ENCODE measurements at regions not wholly inside any gene's neighbourhood (a gene's known extent, or its start where the extent isn't known, plus 50 kb on each side); places are given as distances from the start of the nearest gene placed in this dataset.

- no peak for DNase-seq (ENCODE audit: low spot score)
- no peak overlapping the region for H3K9ac ChIP-seq (ENCODE audit: low read depth in 1 of 2, low read length in 2 of 2)
- H3K36me3 ChIP-seq (ENCODE audit: control insufficient read depth in 4 of 4, insufficient read depth in 3 of 4, low read depth in 1 of 4, low read length in 3 of 4): no peaks in the 10 kb centered on the region
- no peaks in the 10 kb centered on the region for H3K9me3 ChIP-seq (ENCODE audit: control insufficient read depth in 4 of 4, low read length in 3 of 4)
- TF ChIP-seq FOXA2 (IDR thresholded peaks at IDR 0.05) (no peak), EGR1 (IDR thresholded peaks at IDR 0.05; ENCODE audit: low read depth in 2 of 2) (no peak), JUND (IDR thresholded peaks at IDR 0.05) (no peak), ATF3 (IDR thresholded peaks at IDR 0.05) (no peak), HNF4G (IDR thresholded peaks at IDR 0.05) (no peak), RXRA (IDR thresholded peaks at IDR 0.05) (no peak)
- H3K4me1 ChIP-seq (ENCODE audit: control insufficient read depth in 4 of 4, insufficient read depth in 4 of 4, low read length in 3 of 4): no peaks in the 10 kb centered on the region
- H3K4me3 ChIP-seq (ENCODE audit: low read depth in 1 of 3, low read length in 3 of 3): no peak overlapping the region
- H3K27me3 ChIP-seq (ENCODE audit: control insufficient read depth in 4 of 4, insufficient read depth in 4 of 4, low read length in 3 of 4): peaks cover 0 to 8% (median 2%) of the 10 kb centered on the region in 4 donors
- H3K27ac ChIP-seq (ENCODE audit: low read depth in 1 of 2, low read length in 2 of 2): no peak overlapping the region
- WGBS: 82% methylated on average over 10 of the region's 10 CpGs
Measured at GRCh38 chr1:5480906-5481305, 511.3 kb downstream of the NPHP4 start.

GRCh38 chr1:5479876-5480646 lies 512.2 kb downstream of the NPHP4 start:
- Histone ChIP-seq H3K9me3 (ENCODE audit: control insufficient read depth in 4 of 4, low read length in 3 of 4) (no peaks in the 10 kb centered on the region), H3K4me3 (ENCODE audit: low read depth in 1 of 3, low read length in 3 of 3) (no peak overlapping the region), H3K27me3 (ENCODE audit: control insufficient read depth in 4 of 4, insufficient read depth in 4 of 4, low read length in 3 of 4) (peaks cover 0 to 3% (median 1%) of the 10 kb centered on the region in 4 donors), H3K27ac (ENCODE audit: low read depth in 1 of 2, low read length in 2 of 2) (no peak overlapping the region), H3K9ac (ENCODE audit: low read depth in 1 of 2, low read length in 2 of 2) (no peak overlapping the region), H3K36me3 (ENCODE audit: control insufficient read depth in 4 of 4, insufficient read depth in 3 of 4, low read depth in 1 of 4, low read length in 3 of 4) (no peaks in the 10 kb centered on the region), H3K4me1 (ENCODE audit: control insufficient read depth in 4 of 4, insufficient read depth in 4 of 4, low read length in 3 of 4) (no peaks in the 10 kb centered on the region)
- no peak for DNase-seq (ENCODE audit: low spot score)
- no peak for TF ChIP-seq HNF4A (conservative IDR thresholded peaks at IDR 0.05)
- TF ChIP-seq HNF4G (IDR thresholded peaks at IDR 0.05): no peak
- TF ChIP-seq FOXA1 (IDR thresholded peaks at IDR 0.05): no peak
- TF ChIP-seq TAF1 (conservative IDR thresholded peaks at IDR 0.05): no peak
- no peak for TF ChIP-seq ZBTB33 (IDR thresholded peaks at IDR 0.05)
- no peak for TF ChIP-seq CTCF (IDR thresholded peaks at IDR 0.05; ENCODE audit: low read depth, low read length, missing input control)
- TF ChIP-seq ATF3 (IDR thresholded peaks at IDR 0.05): no peak
- TF ChIP-seq GABPA (IDR thresholded peaks at IDR 0.05 in 1 of 2, conservative IDR thresholded peaks at IDR 0.05 in 1 of 2): no peak
- TF ChIP-seq SP1 (IDR thresholded peaks at IDR 0.05): no peak
- TF ChIP-seq EGR1 (IDR thresholded peaks at IDR 0.05; ENCODE audit: low read depth in 2 of 2): no peak
- TF ChIP-seq NR2F2 (IDR thresholded peaks at IDR 0.05): no peak
- TF ChIP-seq FOXA2 (IDR thresholded peaks at IDR 0.05): no peak
- TF ChIP-seq YY1 (IDR thresholded peaks at IDR 0.05): no peak
- no peak for TF ChIP-seq JUND (IDR thresholded peaks at IDR 0.05)
- TF ChIP-seq REST (IDR thresholded peaks at IDR 0.05): no peak
- 77% methylated on average over 28 of the region's 28 CpGs for WGBS
